ENCODE measurements at regions not wholly inside any gene's neighbourhood (a gene's known extent, or its start where the extent isn't known, plus 50 kb on each side); places are given as distances from the start of the nearest gene placed in this dataset.

DNA sequence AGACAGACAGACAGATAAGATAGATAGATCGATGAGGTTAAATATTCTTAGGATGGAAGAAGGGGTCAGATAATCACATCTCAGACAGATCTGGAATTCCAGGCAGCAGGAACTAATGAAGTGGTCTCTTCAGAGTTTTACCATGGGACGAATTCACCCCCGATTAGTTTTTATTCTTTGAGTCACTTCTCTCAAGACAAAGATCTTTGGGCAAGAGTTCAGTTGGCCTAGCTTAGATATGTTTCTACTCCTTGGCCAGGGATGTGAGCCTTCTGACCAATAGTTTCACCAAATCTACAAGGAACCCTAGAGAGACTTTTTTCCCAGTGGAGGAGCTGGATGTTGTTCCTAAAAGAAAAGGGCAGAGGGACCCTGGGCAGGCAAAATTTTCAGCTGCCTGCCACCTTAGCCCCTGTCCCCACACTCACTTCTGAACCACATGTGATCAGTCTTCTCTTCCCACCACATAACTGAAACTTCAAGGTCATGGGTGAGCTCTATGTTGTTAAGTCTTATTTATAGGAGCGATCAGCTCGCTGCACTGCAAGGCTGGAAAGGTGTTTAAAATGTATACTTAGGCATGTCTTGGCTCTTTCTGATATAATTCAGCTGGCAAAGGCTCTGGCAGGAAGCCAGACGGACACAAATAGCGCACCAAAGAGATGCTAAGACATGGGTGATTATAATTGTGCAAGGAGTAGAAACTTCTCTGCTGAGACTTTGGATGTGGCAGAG, 132.9 kb downstream of the PALM2AKAP2 start:
- DNase-seq (ENCODE audit: low spot score), result no peak

DNA sequence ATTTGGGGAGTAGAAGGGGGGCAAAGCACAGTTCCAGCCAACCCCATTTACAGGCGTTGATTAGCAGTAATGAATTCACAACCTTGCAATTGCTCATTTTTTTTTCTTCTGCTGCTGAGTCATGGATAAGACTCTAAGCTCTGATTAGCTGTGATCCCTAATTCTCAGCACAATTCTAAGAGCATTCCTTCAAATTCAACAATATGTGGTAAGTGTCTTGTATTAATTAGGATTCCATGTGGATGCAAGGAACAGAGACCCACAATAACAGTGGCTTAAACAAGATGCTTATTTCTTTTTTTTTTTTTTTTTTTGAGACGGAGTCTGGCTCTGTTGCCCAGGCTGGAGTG, 133.4 kb downstream of the PALM2AKAP2 start:
- DNase-seq (ENCODE audit: low spot score), result no peak

DNA sequence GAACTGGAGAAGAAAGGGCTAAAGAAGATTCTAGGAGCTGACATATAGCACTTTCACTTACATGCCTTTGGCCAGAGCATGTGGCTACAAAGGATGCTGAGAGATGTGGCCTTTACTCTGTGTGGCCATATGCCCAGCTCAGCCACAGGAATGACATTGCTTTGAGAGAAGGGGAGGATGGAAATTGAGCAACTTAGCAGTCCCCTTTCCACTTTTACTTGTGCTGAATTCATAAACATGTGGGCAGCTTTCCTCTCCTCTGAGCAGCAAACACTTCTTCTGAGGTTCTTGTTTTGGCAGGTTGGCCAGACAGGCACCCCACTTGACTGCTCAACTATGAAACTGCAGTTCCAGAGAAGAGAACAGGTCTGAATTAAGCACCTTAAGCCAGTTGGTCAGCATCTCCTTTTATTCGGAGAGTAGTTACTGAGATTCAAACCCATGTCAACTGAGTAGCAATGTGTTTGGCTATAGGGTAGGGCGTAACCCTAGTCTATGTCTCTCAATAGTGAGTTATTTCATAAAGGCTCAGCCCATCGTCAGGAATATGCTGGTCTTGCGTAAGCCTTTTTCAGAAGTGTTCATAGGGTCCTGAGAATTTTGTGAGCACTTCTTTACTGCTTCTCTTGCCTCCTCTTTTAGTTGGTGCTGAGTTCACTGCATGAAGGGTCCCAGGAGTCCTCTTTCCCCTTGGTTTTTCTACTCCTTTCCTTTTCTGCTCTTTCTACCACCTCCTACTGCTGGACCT, 134.5 kb downstream of the PALM2AKAP2 start:
- DNase-seq (ENCODE audit: low spot score), result no peak

DNA sequence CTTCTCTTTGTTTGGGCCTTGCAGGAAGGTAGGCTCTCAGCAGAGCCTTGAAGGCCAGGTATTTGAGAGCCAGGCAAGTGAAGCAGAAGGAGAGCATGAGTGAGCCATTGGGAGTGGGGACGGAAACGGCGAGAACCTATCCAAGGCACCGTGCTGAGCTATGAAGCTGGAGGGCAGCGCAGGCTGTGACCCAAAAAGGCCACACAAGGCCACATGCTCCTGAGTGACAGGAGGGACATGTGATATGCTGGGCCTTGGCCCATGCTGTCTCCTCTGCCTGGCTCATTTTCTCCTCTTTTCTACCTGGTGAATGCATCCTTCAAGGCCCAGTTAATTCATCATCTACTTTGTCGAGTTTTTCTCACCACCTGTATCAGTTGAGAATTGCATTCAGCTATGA, 136.3 kb downstream of the PALM2AKAP2 start:
- no peak for DNase-seq (ENCODE audit: low spot score)

DNA sequence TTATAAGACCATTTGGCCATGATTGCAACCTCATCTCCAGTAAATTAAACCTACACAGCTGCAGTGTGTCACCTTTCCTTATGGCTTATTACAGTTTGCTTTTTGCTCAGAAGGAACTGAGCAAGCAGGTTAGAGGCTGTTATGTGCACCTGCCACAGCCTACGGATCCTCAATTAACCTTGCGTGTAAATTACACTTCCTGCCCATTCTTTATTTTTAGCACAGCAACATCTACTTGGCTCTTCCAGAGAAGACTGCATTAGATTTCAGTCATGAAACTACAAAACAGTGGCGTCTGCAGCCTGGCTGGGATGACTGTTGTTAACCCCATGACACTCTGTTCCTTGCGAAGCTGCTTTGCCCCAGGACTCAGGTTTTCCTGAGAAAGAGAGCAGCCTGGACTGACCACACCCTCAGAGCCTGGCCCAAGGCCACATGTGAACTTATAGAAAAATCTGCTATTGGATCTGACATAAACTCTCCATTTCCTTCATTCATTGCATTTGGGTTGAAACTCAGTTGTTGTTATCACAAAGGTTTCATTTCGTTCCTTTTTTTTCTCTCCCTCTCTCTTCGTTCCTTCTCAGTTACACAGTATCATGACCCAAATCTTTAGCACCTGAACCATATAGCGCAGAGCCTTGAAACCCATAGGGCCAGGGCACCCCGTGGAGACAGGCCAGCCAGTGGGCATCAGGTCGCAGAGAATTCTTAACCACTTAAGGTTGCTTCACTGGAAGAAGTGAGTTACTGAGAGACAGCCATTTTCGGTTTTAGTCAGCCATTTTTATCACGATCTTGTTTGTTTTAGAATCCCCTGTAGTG, 138.6 kb downstream of the PALM2AKAP2 start:
- no peak for DNase-seq (ENCODE audit: low spot score)

DNA sequence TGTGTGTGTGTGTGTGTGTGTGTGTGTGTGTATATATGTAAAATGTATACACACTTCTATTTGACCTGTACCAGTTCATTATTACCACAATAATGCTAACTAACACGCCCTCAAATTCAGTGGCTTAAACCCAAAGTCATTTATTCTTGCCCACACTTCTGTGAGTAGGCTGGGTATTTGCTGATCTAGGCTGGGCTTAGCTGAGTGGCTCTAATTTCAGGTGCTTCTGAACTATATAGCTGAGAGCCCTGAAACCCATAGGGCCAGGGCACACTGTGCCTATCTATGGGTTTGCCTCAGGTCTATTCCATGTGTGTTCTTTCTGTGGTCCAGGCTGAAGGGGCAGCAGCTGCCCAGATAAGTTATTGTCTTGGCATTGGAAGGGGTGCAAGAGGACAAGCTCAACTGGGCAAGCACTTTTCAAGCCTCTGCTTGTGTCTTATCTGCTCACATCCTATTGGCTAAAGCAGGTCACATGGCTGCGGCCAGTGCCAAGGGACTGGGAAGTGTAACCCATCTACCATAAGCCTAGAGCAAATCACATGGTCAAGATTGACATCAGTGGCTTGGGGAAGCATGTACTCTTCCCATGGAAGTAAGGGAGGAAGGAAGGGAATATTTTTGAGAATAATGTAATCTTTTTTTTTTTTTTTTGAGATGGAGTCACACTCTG, 139.9 kb downstream of the PALM2AKAP2 start:
- no peak for DNase-seq (ENCODE audit: low spot score)

DNA sequence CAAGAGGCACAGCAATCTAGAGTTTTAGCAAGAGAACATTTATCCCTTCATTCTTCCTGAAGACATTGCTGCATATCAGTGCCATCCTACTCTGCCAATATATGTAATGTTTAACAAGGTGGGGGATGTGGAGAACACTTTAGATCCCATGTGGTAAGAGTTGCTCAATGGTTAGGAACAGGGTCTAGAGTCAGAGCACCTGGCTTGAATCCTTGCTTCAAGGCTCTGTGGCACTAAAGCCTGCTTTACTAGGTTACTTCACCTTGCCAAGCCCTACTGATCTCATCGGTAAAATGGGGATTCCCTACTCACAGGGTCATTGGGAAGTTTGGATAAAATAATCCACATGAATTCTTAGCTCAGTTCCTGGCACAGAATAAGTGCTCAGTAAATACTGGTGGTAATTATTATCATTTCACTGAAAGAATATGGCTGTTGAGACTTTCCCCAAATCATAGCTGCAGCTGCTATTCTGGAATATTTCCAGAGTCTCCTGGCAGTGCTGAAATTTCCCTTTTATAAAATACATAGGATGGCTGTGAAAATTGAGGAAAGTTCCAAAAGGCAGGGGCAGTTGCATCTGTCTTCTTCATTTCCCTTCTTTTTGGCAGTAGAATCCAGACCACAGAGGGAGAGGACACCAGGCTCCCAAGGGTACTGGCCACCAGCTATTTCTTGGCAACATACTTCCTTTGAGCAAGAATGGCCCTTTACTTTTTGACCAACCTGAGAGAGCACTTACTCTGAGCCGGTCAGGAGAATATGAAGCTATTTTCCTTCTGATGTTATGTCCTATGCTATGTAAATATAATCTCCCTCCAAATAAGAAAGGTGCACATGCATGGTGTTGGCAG, 142.8 kb downstream of the PALM2AKAP2 start:
- DNase-seq (ENCODE audit: low spot score), result no peak

DNA sequence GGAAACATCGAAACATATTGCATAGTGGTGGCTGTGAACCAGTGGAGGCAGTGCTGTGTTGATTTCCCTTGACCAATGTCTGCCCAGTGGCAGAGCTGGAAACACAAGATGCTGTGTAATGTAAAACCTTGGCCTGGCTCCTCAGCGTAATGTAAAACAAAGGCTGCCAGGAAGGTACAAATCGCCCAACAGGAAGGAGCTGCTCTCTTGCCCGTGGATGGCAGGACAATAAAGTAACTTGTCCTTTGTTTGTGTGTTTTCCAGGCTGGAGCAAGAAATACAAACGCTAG, 143.4 kb downstream of the PALM2AKAP2 start:
- no peak for DNase-seq (ENCODE audit: low spot score)

DNA sequence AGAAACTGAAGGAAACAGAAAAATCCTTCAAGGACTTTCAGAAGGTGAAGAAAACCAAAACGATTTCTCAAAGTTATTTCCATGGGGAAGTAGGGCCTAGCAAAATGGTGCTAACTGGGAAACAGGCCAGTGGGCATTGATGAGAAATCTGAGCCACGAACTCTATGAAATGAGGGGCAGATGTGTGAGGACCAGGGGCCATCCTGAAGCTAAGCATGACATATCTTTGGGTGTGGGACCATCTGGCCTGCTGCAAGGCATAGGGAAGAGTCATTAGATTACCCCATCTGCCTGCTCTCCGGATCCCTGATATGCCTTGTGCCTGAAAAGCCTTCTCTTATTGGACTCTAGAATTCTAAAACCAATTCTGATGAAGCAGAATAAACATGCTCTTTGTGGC, 143.8 kb downstream of the PALM2AKAP2 start:
- DNase-seq (ENCODE audit: low spot score), result no peak

DNA sequence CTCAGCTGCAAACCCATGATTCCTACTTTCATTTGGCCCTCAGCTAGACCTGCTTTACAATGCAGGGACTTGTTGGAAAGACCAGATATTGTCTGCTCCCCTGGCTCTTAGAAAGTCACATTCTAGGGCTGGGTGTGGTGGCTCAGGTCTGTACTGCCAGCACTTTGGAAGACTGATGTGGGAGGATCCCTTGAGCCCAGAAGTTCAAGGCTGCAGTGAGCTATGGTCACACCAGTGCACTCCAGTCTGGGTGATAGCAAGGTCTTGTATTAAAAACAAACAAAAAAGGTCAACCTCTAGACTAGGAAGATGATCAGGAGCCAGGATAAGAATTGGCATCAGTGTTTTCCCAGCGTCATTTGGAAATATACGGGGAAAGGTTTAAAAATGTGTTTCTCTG, 145.8 kb downstream of the PALM2AKAP2 start:
- DNase-seq (ENCODE audit: low spot score), result no peak

DNA sequence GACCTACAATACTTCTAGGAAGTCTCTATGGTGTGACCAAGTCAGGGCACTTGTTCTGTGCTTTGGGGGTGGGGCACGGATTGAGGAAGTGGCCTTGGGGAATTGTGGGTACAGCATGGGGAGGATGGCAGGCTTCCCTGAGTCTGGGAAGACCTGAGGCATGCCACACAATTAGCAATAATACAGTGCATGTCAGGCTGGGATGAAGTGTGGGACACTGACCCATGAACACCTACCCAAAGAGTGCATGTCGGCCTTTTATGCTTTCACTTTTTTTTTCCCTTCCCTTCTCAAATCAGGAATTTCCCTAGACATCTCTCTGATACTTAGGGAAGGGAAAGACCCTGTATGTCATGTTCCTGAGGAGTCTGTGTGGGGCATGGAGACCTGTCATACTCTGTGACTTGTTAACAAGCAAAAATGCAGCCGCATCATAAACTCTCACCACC, 146.4 kb downstream of the PALM2AKAP2 start:
- no peak for DNase-seq (ENCODE audit: low spot score)

DNA sequence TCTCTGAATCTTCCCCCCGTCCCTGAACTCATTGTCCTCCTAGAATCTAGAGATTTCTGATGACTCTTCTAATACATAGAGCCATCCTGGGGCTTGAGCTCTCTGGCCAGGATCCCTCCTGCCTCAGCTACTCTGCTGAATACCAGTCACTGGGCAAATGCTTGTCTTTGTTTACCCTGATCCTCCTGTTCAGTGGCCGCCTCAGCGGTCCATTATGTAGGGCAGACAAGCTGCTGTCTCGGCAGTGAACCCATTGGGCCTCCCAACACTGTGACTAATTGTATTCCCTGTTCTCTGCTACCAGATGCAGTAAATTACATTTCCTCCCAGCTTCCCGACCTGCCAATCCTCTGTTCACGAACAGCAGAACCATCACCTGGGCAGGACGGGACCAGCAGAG, 151.6 kb downstream of the PALM2AKAP2 start:
- DNase-seq (ENCODE audit: low spot score), result no peak

DNA sequence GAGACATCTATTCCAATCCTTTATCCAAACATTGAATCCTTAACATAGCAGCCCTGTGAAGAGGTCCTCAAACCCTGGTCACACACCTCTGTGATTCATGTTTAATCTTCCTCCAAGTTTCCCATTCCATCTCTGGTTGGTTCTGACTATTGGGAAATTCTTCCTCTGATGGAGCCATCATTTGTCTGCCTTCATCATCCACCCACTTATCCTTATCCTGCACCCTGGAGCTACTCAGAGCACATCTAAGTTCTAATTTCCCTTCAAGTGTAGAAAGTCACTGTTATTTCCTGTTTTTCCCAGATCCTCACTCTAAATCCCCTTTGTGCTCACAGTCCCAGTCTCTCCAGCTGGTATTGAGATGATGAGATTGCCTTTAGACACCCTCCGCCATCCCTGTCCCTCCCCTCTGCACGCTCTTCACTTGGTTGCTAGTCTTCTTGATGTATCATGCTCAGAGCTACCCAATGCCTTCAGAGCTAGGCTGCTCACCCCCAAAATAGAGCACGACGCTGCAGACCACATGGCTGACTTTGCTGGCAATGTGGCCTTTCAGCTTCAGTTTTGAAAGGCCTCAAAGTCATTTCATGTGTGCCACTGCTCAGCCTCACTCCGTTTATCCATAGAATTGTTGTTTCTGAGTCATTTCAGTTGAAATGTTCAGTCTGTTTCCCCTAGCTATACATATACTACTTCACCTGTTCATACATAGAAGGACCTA, 154.3 kb downstream of the PALM2AKAP2 start:
- DNase-seq (ENCODE audit: low spot score), result no peak

DNA sequence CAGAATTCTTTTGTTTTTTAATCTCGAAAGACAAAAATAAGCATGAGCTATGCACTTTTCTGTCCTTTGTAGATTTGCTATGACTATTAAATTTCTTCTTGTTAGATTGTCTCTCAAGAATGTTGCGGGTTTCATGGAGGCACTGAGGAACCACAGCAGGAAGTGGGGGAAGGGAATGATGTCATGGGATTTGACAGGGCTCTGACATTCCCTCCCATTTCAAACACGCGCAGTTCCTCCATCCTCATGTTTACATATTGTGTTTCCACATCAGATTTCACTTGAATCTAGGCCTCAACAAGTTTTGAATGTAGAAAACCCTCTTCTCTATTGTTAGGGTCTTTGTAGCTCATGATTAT, 154.8 kb downstream of the PALM2AKAP2 start:
- no peak for DNase-seq (ENCODE audit: low spot score)

DNA sequence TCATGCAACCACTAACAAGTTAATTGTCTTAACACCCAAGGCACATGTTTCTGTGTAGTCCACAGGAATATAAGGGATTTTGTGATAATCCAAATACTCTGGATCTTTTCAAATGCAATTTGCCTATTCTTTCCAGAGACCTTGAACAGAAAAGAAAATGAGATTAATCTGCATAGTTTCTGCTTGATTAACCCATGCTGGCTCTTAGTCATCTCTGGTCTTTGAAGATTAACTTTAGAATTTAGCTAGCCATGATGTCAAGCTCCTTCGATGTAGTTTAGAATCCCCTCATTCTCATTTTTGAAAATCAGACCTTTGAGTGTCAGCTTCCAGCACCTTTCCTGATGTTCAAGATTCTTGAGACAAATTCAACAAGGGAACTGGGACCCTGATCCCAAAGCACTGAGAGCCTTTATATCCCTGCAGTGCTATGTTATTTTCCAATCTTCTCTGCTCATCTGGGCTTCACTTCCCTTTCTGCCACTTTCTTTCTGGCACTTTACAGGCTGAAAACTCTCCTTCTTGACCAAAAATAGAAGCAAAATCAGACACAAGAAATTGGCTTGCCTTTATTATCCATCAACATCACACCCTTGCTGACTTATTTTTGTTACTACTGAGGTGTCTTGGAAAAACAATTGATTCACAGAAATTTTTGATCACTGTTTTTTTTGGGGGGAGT, 155.5 kb downstream of the PALM2AKAP2 start:
- DNase-seq (ENCODE audit: low spot score), result no peak

DNA sequence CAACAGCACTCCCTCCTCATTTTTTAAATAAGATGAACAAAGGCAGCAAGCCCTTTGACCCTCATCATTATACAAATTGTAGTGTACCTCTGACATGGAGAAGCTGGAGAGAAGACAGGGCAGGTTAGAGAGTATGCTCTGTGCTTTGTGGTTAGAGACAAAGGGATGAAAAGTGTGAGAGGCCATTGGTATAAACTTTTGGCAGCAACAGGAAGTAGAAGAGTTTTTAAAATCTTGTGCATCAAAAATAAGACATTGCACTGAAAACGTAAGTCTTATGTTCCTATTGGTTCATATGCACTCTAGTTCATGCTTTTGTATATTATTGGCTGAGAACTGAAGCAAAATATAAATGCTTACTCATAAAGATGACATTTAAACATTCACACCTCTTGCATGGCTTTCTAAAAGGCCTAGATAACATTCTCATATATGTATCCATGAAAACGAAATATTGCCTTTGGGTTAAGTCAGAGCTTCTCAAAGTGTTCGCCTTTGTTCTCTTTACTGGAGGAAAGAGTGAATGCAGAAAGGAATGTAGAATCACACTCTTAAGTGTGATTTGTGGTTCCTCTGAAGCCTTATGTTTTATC, 158.0 kb downstream of the PALM2AKAP2 start:
- no peak for DNase-seq (ENCODE audit: low spot score)

DNA sequence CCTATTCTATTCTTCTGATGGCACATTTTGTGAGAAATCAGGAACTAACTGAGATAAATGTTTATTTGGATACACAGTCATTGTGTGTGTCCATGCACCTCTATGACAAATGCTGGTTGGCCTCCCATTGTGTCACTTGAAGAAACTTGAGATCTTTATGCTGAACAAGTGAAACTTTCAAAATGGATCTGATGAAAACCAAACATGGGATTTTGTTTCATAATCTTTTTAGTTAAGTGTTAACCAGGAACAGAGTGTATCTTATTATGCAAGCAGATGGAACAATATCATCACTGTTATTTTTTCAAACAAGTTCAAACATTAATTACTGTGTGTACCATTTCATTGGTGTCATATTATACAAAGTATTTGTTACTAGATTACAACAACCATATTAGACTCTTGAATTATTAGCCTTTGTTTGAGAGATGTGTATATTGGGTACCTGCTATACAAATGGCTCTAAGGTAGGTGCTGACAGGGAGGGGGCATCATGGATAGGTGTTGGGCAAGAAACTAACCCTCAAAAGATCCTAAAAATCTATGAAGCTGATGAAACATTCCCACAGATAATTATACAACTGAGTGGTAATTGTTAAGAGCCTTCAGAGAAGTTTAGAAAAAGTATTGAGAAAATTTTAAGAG, 159.8 kb downstream of the PALM2AKAP2 start:
- DNase-seq (ENCODE audit: low spot score), result no peak

DNA sequence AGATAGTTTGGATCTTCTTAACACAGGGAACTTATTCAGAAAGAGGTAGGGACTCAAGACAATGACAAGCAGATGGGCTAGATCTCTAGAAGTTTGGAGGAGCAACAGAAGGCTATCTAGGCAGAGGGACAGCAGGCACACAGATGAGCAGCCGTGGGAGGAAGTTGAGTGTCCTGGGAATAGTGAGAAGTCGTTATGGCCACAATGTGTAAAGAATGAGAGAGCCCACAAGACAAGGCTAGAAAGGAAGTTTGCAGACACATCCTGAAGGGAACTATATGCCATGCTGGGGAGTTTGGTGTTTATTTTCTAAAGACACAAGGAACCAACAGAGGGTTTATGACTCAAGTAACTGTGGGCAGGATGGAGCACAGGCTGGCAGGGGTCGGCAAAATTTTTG, 160.6 kb downstream of the PALM2AKAP2 start:
- DNase-seq (ENCODE audit: low spot score), result no peak

DNA sequence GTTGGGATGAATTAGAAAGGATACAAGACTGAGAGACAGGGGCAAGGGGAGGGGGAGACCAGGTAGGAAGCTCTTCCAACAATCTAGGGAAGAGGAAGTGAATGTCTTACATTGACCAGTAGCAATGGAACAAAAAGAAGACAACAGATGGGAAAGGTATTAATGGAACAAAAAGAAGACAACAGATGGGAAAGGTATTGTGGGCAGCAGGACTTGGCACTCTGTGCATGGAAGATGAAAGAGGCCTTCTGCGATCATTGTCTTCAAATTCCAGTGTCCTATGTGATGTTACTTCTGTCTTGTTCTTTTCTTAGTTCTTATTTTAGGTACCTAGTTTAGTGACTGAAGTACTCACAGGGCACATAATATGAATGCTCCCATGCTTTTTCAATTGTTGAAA, 161.8 kb downstream of the PALM2AKAP2 start:
- DNase-seq (ENCODE audit: low spot score), result no peak

DNA sequence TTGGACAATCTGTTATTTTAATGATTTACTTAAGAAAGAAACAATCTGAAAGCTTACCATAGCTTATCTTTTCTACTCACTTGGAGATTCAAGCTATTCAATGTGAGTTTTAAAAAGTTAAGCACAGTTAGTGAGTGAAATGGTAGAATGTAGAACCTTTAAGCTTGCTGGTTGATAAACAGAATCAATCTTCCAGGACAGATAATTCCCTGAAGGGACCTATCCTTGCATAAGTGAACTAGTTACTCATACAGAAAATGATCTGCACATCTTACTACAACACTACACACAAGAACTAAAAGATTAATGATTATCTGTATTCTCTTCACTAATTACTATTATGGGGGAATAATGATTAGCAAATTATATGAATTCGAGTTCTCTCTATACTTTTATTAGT, 165.6 kb downstream of the PALM2AKAP2 start:
- DNase-seq (ENCODE audit: low spot score), result no peak
